Hepatocyte (in vitro differentiated cells): ENCODE measurements at regions not wholly inside any gene's neighbourhood (a gene's known extent, or its start where the extent isn't known, plus 50 kb on each side); places are given as distances from the start of the nearest gene placed in this dataset.

ENCODE experiments used
- DNase-seq: peaks from one replicate; pipeline ENCODE4 v3.0.0-alpha.2; 2016; ENCODE audit warnings: low spot score
- H2AFZ ChIP-seq: fragments of 200-600 bp; sonication (generic); 2 replicates; pipeline ENCODE4 v1.6.0; 2016; ENCODE audit warnings: antibody characterized with exemption, mild to moderate bottlenecking
- H3K27ac ChIP-seq: fragments of 200-600 bp; sonication (generic); 2 replicates; pipeline ENCODE4 v1.5.1; 2016; ENCODE audit warnings: mild to moderate bottlenecking
- H3K27me3 ChIP-seq: fragments of 200-600 bp; sonication (generic); 2 replicates; pipeline ENCODE4 v1.6.1; 2016
- H3K36me3 ChIP-seq: fragments of 200-600 bp; sonication (generic); replicated peaks from 2 replicates; pipeline ENCODE4 v1.5.1; 2016; ENCODE audit warnings: low read depth; ENCODE audit not compliant: insufficient read depth
- H3K4me1 ChIP-seq: fragments of 200-600 bp; sonication (generic); 2 replicates; pipeline ENCODE4 v1.5.1; 2016; ENCODE audit warnings: mild to moderate bottlenecking, moderate library complexity; ENCODE audit not compliant: insufficient read depth
- H3K4me2 ChIP-seq: fragments of 200-600 bp; sonication (generic); 2 replicates; pipeline ENCODE4 v1.6.0; 2016
- H3K4me3 ChIP-seq: fragments of 200-600 bp; sonication (generic); 2 replicates; pipeline ENCODE4 v1.5.1; 2016; ENCODE audit warnings: mild to moderate bottlenecking
- H3K79me2 ChIP-seq: fragments of 200-600 bp; sonication (generic); 2 replicates; pipeline ENCODE4 v1.6.0; 2017; ENCODE audit warnings: mild to moderate bottlenecking
- H3K9me2 ChIP-seq: fragments of 200-600 bp; sonication (generic); replicated peaks from 2 replicates; pipeline ENCODE4 v1.6.0; 2017; ENCODE audit warnings: mild to moderate bottlenecking; ENCODE audit not compliant: insufficient read depth
- H3K9me3 ChIP-seq: fragments of 200-600 bp; sonication (generic); 2 replicates; pipeline ENCODE4 v1.5.1; 2016; ENCODE audit warnings: low read depth, mild to moderate bottlenecking
- H4K20me1 ChIP-seq: fragments of 200-600 bp; sonication (generic); 2 replicates; pipeline ENCODE4 v1.6.0; 2016; ENCODE audit warnings: mild to moderate bottlenecking; ENCODE audit not compliant: insufficient read depth, poor library complexity, severe bottlenecking
- EZH2 ChIP-seq: fragments of 200-600 bp; sonication (generic); IDR thresholded peaks from 2 replicates; pipeline ENCODE4 v1.6.1; 2016; ENCODE audit warnings: antibody characterized with exemption, mild to moderate bottlenecking, borderline replicate concordance
- EZH2phosphoT487 ChIP-seq: fragments of 200-600 bp; sonication (generic); IDR thresholded peaks from one replicate; pipeline ENCODE4 v1.6.1; 2018; ENCODE audit warnings: antibody characterized with exemption, mild to moderate bottlenecking, low read depth, moderate library complexity; ENCODE audit not compliant: unreplicated experiment, severe bottlenecking
- WGBS: methylation state at CpG from one replicate; pipeline ENCODE4 v1.1.6; 2016; ENCODE audit warnings: low lambda C conversion rate; ENCODE audit errors: missing lambda C conversion rate; 5-methylcytosine and 5-hydroxymethylcytosine counted together
- TF ChIP-seq, protein P1 (sequence below): fragments of 200-600 bp; sonication (generic); IDR thresholded peaks from 2 replicates; pipeline ENCODE4 v1.5.1; 2016; ENCODE audit warnings: antibody characterized with exemption, mild to moderate bottlenecking; ENCODE audit not compliant: poor library complexity

- no peaks in the 10 kb centered on the region for H4K20me1 ChIP-seq
- H3K79me2 ChIP-seq: no peaks in the 10 kb centered on the region
- no peaks in the 10 kb centered on the region for H3K9me2 ChIP-seq
- no peaks in the 10 kb centered on the region for H3K4me1 ChIP-seq
- H3K4me2 ChIP-seq: no peak overlapping the region
- no peak overlapping the region for H3K27ac ChIP-seq
- H3K27me3 ChIP-seq: no peaks in the 10 kb centered on the region
- no peak overlapping the region for H3K4me3 ChIP-seq
- 92% methylated on average over 2 of the region's 2 CpGs for WGBS
- DNase-seq: no peak
- no peak overlapping the region for H2AFZ ChIP-seq
- H3K9me3 ChIP-seq: no peaks in the 10 kb centered on the region
- H3K36me3 ChIP-seq: no peaks in the 10 kb centered on the region
- TF ChIP-seq, protein P1, sequence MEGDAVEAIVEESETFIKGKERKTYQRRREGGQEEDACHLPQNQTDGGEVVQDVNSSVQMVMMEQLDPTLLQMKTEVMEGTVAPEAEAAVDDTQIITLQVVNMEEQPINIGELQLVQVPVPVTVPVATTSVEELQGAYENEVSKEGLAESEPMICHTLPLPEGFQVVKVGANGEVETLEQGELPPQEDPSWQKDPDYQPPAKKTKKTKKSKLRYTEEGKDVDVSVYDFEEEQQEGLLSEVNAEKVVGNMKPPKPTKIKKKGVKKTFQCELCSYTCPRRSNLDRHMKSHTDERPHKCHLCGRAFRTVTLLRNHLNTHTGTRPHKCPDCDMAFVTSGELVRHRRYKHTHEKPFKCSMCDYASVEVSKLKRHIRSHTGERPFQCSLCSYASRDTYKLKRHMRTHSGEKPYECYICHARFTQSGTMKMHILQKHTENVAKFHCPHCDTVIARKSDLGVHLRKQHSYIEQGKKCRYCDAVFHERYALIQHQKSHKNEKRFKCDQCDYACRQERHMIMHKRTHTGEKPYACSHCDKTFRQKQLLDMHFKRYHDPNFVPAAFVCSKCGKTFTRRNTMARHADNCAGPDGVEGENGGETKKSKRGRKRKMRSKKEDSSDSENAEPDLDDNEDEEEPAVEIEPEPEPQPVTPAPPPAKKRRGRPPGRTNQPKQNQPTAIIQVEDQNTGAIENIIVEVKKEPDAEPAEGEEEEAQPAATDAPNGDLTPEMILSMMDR: no peak
- TF ChIP-seq EZH2: no peak
- no peak for TF ChIP-seq EZH2phosphoT487
Observed at GRCh38 chrX:91080822-91081221, 353.8 kb upstream of the PABPC5 start.

DNA sequence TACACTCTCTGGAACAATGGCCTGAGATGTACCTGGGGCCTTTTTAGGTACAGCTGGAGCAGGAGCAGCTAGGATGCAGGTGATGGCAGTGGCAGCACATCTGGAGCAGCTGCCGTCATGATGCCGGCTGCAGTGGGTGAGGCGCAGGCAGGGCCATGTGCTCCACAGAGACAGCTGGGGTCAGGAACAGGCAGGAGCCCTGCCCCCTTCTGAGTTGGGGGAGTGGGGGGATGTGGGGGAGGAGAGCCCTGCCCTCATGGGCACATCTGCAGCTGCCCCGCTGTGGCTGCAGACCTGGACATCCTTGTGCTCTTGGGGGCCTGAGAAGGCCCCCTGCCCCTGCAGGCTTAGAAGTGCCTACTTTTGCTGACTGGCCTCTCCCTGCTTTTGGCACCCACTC is 352.8 kb upstream of the PABPC5 start:
- WGBS: 98% methylated on average over 4 of the region's 4 CpGs
- Histone ChIP-seq H3K4me3 (no peak overlapping the region), H3K9me2 (no peaks in the 10 kb centered on the region), H3K27me3 (no peaks in the 10 kb centered on the region), H3K4me1 (no peaks in the 10 kb centered on the region), H3K79me2 (no peaks in the 10 kb centered on the region), H4K20me1 (no peaks in the 10 kb centered on the region), H3K9me3 (no peaks in the 10 kb centered on the region), H3K4me2 (no peak overlapping the region), H2AFZ (no peak overlapping the region), H3K27ac (no peak overlapping the region), H3K36me3 (no peaks in the 10 kb centered on the region)
- no peak for TF ChIP-seq EZH2
- TF ChIP-seq, protein P1: no peak
- TF ChIP-seq EZH2phosphoT487: no peak
- DNase-seq: no peak

GRCh38 chrX:91108761-91109160 is 325.9 kb upstream of the PABPC5 start:
- Histone ChIP-seq H4K20me1 (no peaks in the 10 kb centered on the region), H3K4me2 (no peak overlapping the region), H3K9me3 (no peaks in the 10 kb centered on the region), H2AFZ (no peak overlapping the region), H3K9me2 (no peaks in the 10 kb centered on the region), H3K79me2 (no peaks in the 10 kb centered on the region), H3K27ac (no peak overlapping the region), H3K4me3 (no peak overlapping the region), H3K36me3 (no peaks in the 10 kb centered on the region), H3K4me1 (no peaks in the 10 kb centered on the region), H3K27me3 (no peaks in the 10 kb centered on the region)
- TF ChIP-seq, protein P1: no peak
- peak; percentile 92 for TF ChIP-seq EZH2phosphoT487
- DNase-seq: peak; percentile 21
- WGBS: 6% methylated on average over 2 of the region's 2 CpGs

GRCh38 chrX:91122151-91122694 is 312.4 kb upstream of the PABPC5 start:
- no peaks in the 10 kb centered on the region for H3K27me3 ChIP-seq
- no peaks in the 10 kb centered on the region for H3K4me1 ChIP-seq
- H4K20me1 ChIP-seq: no peaks in the 10 kb centered on the region
- TF ChIP-seq EZH2phosphoT487 (no peak), EZH2 (no peak)
- H3K4me2 ChIP-seq: no peak overlapping the region
- H3K27ac ChIP-seq: no peak overlapping the region
- H3K4me3 ChIP-seq: no peak overlapping the region
- H3K36me3 ChIP-seq: no peaks in the 10 kb centered on the region
- WGBS: 58% methylated on average over 3 of the region's 3 CpGs
- H2AFZ ChIP-seq: no peak overlapping the region
- DNase-seq: no peak
- H3K79me2 ChIP-seq: no peaks in the 10 kb centered on the region
- no peaks in the 10 kb centered on the region for H3K9me3 ChIP-seq
- H3K9me2 ChIP-seq: no peaks in the 10 kb centered on the region
